ENCODE measurements at regions not wholly inside any gene's neighbourhood (a gene's known extent, or its start where the extent isn't known, plus 50 kb on each side); places are given as distances from the start of the nearest gene placed in this dataset.

DNA sequence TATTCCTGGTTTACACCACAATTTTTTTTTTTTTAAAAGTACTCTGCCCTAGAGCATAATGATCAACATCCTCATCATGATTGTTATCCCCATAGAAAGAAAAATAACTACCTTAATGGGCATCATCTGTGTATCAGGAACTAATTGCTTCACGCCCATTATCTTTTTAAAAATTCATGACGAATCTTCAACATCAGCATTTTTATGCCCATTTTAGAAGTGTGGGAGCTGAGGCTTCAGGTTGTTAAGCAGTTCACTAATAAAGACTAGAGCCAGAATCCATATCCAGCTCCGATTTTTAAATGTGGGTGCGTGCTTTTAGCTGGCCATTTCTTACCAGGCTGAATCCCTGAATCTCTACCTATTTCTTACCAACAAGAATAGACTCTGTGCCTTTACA is 92.9 kb upstream of the KCNA4 start:
- no peak for DNase-seq (ENCODE audit: low read depth)
- H3K4me3 ChIP-seq (ENCODE audit: low read length) = no peak overlapping the region
- TF ChIP-seq, protein P1, sequence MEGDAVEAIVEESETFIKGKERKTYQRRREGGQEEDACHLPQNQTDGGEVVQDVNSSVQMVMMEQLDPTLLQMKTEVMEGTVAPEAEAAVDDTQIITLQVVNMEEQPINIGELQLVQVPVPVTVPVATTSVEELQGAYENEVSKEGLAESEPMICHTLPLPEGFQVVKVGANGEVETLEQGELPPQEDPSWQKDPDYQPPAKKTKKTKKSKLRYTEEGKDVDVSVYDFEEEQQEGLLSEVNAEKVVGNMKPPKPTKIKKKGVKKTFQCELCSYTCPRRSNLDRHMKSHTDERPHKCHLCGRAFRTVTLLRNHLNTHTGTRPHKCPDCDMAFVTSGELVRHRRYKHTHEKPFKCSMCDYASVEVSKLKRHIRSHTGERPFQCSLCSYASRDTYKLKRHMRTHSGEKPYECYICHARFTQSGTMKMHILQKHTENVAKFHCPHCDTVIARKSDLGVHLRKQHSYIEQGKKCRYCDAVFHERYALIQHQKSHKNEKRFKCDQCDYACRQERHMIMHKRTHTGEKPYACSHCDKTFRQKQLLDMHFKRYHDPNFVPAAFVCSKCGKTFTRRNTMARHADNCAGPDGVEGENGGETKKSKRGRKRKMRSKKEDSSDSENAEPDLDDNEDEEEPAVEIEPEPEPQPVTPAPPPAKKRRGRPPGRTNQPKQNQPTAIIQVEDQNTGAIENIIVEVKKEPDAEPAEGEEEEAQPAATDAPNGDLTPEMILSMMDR (conservative IDR thresholded peaks at IDR 0.05; ENCODE audit: low read depth, low read length) = no peak

DNA sequence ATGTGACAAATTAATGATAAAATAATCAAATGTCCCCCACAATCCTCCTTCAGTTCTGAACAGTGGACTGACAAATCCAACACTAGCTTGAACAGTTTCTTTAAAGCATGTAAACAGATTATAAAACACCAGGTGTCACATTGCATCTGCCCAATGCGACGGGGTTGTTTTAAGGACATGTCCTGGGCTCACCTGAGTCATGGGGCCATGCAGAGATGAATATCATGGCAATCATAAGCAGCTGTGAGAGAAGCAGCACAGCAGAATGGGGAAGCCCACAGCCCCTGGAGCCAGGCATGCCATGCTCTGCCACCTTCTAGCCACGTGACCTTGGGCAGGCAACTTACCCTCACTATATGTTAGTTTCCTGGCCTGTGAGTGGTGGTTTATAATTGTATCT is 93.9 kb upstream of the KCNA4 start:
- TF ChIP-seq, protein P1 (conservative IDR thresholded peaks at IDR 0.05; ENCODE audit: low read depth, low read length) = no peak
- DNase-seq (ENCODE audit: low read depth) = no peak
- no peak overlapping the region for H3K4me3 ChIP-seq (ENCODE audit: low read length)

GRCh38 chr11:30111786-30112185 is 95.0 kb upstream of the KCNA4 start:
- no peak overlapping the region for H3K4me3 ChIP-seq (ENCODE audit: low read length)
- TF ChIP-seq, protein P1 (conservative IDR thresholded peaks at IDR 0.05; ENCODE audit: low read depth, low read length) = no peak
- DNase-seq (ENCODE audit: low read depth) = no peak

- no peak for DNase-seq (ENCODE audit: low read depth)
- TF ChIP-seq, protein P1 (conservative IDR thresholded peaks at IDR 0.05; ENCODE audit: low read depth, low read length) = no peak
- H3K4me3 ChIP-seq (ENCODE audit: low read length) = no peak overlapping the region
Measured at GRCh38 chr11:30113326-30113898, 96.6 kb upstream of the KCNA4 start.

DNA sequence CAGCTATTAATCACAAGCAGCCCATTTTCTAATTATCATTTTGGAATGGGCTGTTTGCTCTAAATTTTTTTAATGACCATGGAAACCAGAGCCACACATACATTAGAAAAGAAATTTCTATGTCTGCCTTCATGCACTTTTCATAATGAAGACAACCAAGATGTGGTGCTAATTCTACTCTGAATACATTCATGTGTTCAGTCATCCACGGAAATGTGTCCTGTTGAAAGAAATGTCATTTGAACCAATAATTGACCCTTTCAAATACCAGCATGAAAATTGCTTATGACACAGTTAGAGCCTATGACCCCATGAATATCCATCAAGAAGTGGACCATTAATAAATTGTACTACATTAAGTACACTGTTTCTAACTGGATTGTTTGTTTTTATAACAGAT is 99.7 kb upstream of the KCNA4 start:
- H3K4me3 ChIP-seq (ENCODE audit: low read length) = no peak overlapping the region
- no peak for DNase-seq (ENCODE audit: low read depth)
- TF ChIP-seq, protein P1 (conservative IDR thresholded peaks at IDR 0.05; ENCODE audit: low read depth, low read length) = no peak

DNA sequence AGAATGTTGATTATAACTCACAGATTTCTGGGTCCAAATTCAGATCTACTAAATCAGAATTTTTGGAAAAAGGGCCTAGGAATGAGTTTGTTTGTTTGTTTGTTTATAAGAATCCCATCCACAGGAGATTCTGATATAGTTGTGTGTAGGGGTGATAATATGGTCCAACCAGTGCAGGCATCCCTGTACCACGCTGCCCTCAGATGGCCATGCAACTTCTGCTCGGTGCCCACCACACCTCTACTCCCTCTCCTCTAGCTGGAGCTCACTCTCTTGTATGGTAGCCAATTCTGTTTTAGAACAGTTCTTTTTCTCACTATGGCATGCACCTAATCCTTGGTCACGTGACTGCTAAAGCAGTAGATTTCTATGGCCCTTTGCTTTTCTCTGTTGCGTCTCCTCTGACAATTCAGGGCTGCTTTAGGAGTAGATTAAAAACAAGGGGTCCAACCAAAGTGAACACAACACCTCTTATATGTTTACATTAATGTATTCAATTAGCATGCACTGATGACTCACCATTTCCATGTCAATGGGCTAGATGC is 103.3 kb upstream of the KCNA4 start:
- TF ChIP-seq, protein P1 (conservative IDR thresholded peaks at IDR 0.05; ENCODE audit: low read depth, low read length) = no peak
- DNase-seq (ENCODE audit: low read depth) = no peak

GRCh38 chr11:30125456-30125855 is 105.4 kb upstream of the FSHB start:
- TF ChIP-seq, protein P1 (conservative IDR thresholded peaks at IDR 0.05; ENCODE audit: low read depth, low read length) = no peak
- H3K4me3 ChIP-seq (ENCODE audit: low read length) = no peak overlapping the region
- no peak for DNase-seq (ENCODE audit: low read depth)

More for the DNA sequence above, 103.3 kb upstream of the KCNA4 start:
- H3K4me3 ChIP-seq (ENCODE audit: low read length) = no peak overlapping the region
